ENCODE measurements at regions not wholly inside any gene's neighbourhood (a gene's known extent, or its start where the extent isn't known, plus 50 kb on each side); places are given as distances from the start of the nearest gene placed in this dataset.

DNA sequence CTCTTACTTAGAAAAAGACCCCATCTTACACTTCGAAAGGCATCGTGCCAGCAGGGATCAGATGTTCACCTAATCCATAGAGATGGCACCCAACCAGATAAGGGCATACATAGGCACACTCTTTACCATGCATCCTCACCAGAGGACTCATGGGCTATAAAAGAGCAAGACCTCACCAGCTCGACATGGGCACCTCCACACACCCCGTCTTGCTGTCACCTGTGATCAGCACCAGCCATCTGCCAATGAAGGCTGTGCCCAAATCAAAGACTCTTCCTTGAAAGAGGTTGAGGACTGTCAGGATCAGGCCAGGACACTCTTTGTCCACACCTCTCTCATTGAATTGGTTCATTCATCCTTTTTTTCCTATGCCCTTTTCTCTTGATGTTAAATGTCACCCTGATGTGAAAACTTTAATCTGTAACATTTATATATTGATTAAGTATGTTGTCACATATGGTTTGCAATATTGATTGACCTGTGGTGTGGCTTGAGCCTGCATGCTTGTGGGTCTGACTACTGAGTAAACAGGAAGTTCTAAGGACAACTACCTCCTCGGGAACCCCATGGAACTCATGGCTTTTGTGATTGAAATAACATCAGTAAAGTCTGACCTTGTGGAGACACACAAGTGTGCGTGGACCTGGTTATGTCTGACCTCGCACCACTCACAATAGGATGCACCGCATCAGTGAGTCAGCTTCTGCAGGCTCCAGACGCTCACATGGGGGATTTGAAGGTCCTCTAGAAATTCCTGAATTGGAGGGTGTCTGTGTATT is 75.5 kb downstream of the HTR5A start:
- no peaks in the 10 kb centered on the region for H3K36me3 Mint-ChIP-seq (ENCODE audit: low read depth)
- POLR2A ChIA-PET: no interaction called here
- DNase-seq (no peak), ATAC-seq (no peak)
- H3K27me3 Mint-ChIP-seq: peaks cover 13% of the 10 kb centered on the region
- intact Hi-C loops (cut with micrococcal nuclease): no loop called here
- CTCF ChIA-PET: no interaction called here
- no peaks in the 10 kb centered on the region for H3K9me3 Mint-ChIP-seq
- TF ChIP-seq, protein P1, sequence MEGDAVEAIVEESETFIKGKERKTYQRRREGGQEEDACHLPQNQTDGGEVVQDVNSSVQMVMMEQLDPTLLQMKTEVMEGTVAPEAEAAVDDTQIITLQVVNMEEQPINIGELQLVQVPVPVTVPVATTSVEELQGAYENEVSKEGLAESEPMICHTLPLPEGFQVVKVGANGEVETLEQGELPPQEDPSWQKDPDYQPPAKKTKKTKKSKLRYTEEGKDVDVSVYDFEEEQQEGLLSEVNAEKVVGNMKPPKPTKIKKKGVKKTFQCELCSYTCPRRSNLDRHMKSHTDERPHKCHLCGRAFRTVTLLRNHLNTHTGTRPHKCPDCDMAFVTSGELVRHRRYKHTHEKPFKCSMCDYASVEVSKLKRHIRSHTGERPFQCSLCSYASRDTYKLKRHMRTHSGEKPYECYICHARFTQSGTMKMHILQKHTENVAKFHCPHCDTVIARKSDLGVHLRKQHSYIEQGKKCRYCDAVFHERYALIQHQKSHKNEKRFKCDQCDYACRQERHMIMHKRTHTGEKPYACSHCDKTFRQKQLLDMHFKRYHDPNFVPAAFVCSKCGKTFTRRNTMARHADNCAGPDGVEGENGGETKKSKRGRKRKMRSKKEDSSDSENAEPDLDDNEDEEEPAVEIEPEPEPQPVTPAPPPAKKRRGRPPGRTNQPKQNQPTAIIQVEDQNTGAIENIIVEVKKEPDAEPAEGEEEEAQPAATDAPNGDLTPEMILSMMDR (IDR thresholded peaks at IDR 0.05): no peak
- H3K27ac Mint-ChIP-seq: no peak overlapping the region
- H3K4me1 Mint-ChIP-seq (ENCODE audit: low read depth): no peaks in the 10 kb centered on the region
- H3K4me3 Mint-ChIP-seq: no peak overlapping the region

DNA sequence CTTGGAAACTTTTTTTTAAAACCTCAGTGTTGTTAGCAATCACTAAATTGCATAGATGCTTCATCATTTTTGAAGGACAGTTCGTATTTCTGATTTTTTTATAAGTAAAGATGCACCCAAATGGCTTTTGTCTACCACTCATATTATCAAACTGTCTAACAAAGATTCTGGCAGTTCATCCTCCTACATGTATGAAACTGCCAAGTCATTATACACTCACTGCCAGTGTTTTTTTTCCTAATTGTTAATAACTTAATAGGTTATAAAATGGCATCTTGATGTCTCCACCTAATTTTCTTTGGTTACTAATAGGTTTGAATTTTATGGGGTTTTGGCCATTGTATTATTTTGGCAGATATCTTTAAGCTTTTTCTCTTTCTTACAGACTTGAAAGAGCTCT is 77.0 kb downstream of the HTR5A start:
- intact Hi-C loops (cut with micrococcal nuclease): no loop called here
- CTCF ChIA-PET: no interaction called here
- POLR2A ChIA-PET: no interaction called here
- peaks cover 3% of the 10 kb centered on the region for H3K27me3 Mint-ChIP-seq
- H3K4me3 Mint-ChIP-seq: no peak overlapping the region
- TF ChIP-seq, protein P1 (IDR thresholded peaks at IDR 0.05): no peak
- no peak overlapping the region for H3K27ac Mint-ChIP-seq
- H3K36me3 Mint-ChIP-seq (ENCODE audit: low read depth): no peaks in the 10 kb centered on the region
- no peak for DNase-seq
- ATAC-seq: no peak
- H3K9me3 Mint-ChIP-seq: peaks cover 7% of the 10 kb centered on the region
- H3K4me1 Mint-ChIP-seq (ENCODE audit: low read depth): no peaks in the 10 kb centered on the region

DNA sequence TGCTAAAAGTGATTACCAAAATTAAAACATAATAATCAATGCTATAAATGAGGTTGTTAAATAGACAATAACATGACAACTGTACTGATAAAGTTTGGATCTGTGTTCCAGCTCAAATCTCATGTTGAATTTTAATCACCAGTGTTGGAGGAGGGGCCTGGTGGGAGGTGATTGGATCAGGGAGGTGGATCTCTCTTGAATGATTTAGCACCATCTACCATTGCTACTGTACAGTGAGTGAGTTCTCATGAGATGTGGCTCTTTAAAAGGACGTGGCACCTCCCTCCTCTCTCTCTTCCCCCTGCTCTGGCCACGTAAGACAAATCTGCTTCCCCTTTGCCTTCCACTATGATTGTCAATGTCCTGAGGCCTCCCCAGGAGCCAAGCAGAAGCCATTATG is 77.5 kb downstream of the HTR5A start:
- peaks cover 3% of the 10 kb centered on the region for H3K27me3 Mint-ChIP-seq
- DNase-seq (no peak), ATAC-seq (no peak)
- no peaks in the 10 kb centered on the region for H3K36me3 Mint-ChIP-seq (ENCODE audit: low read depth)
- ChIA-PET POLR2A (no interaction called here), CTCF (no interaction called here)
- intact Hi-C loops (cut with micrococcal nuclease): no loop called here
- H3K4me1 Mint-ChIP-seq (ENCODE audit: low read depth): no peaks in the 10 kb centered on the region
- no peak overlapping the region for H3K4me3 Mint-ChIP-seq
- peaks cover 7% of the 10 kb centered on the region for H3K9me3 Mint-ChIP-seq
- H3K27ac Mint-ChIP-seq: no peak overlapping the region
- TF ChIP-seq, protein P1 (IDR thresholded peaks at IDR 0.05): no peak

DNA sequence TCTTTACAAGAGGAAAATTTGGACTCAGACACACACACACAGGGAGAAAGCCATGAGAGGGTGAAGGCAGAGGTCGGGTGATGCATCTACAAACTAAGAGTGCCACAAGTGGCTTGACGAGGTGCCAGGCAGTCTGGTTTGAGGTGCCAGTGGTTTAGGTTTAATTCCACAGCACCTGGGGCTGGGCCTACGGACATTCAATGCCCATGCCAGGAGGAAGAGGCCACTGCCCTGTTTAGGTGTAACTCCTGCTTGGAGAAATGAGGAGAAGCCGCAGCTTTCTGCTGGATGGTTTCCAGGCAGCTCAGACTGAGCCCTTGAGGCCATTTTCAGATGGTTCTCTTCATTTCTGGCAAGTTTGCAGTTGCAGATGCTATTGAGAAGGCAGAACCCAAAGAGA is 83.6 kb downstream of the HTR5A start:
- H3K27me3 Mint-ChIP-seq: peaks cover 11% of the 10 kb centered on the region
- no peak overlapping the region for H3K27ac Mint-ChIP-seq
- ATAC-seq: no peak
- POLR2A ChIA-PET: no interaction called here
- no peaks in the 10 kb centered on the region for H3K36me3 Mint-ChIP-seq (ENCODE audit: low read depth)
- CTCF ChIA-PET: no interaction called here
- no peak overlapping the region for H3K4me3 Mint-ChIP-seq
- no peaks in the 10 kb centered on the region for H3K4me1 Mint-ChIP-seq (ENCODE audit: low read depth)
- intact Hi-C loops (cut with micrococcal nuclease): no loop called here
- peaks cover 7% of the 10 kb centered on the region for H3K9me3 Mint-ChIP-seq
- TF ChIP-seq, protein P1 (IDR thresholded peaks at IDR 0.05): no peak
- DNase-seq: no peak

DNA sequence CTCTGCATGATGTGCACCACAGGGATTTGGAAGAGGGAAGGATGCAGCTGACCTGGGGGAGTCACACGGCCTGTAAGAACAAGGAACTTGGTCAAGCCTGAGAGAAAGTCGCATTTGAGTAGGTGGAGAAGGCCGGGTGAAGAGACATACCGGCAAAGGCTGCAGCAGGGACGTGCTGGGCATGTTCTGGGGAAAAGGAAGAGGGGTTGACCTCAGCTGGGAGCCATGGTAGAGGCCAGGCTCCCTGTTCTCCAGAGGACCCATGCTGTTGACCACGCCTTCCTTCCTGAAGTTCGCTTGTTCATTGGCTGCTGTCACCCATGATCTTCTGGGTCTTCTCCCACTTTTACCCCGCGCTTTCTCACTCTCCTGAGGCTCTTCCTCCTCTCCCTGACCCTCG is 84.5 kb downstream of the HTR5A start:
- Mint-ChIP-seq H3K27me3 (peaks cover 11% of the 10 kb centered on the region), H3K9me3 (peaks cover 7% of the 10 kb centered on the region), H3K4me3 (no peak overlapping the region), H3K4me1 (ENCODE audit: low read depth) (no peaks in the 10 kb centered on the region), H3K27ac (no peak overlapping the region), H3K36me3 (ENCODE audit: low read depth) (no peaks in the 10 kb centered on the region)
- ChIA-PET POLR2A (no interaction called here), CTCF (no interaction called here)
- DNase-seq (no peak), ATAC-seq (no peak)
- TF ChIP-seq, protein P1 (IDR thresholded peaks at IDR 0.05): no peak
- intact Hi-C loops (cut with micrococcal nuclease): no loop called here
